B cell (primary cell): ENCODE measurements at regions not wholly inside any gene's neighbourhood (a gene's known extent, or its start where the extent isn't known, plus 50 kb on each side); places are given as distances from the start of the nearest gene placed in this dataset.

Experiments used
- CTCF ChIP-seq: fragments of 200-600 bp; IDR thresholded peaks from one replicate; pipeline ENCODE4 v1.8.0; 2022; ENCODE audit warnings: antibody characterized with exemption, mild to moderate bottlenecking
- EZH2 ChIP-seq: IDR thresholded peaks from 2 replicates; pipeline ENCODE4 v1.6.1; 2012; ENCODE audit warnings: borderline replicate concordance, low read depth, mild to moderate bottlenecking, moderate library complexity, low read length; ENCODE audit not compliant: insufficient read depth, poor library complexity, severe bottlenecking

GRCh38 chr1:118484893-118485292 lies 299.9 kb upstream of the SPAG17 start:
- TF ChIP-seq CTCF (no peak), EZH2 (no peak)
